GM12875 (cell line): ENCODE measurements at regions not wholly inside any gene's neighbourhood (a gene's known extent, or its start where the extent isn't known, plus 50 kb on each side); places are given as distances from the start of the nearest gene placed in this dataset.

Experiments used
- H3K4me3 ChIP-seq: one replicate; pipeline ENCODE4 v1.5.1; 2011; ENCODE audit warnings: low read depth, low read length, control low read depth
- TF ChIP-seq, protein P1 (sequence below): IDR thresholded peaks from 2 replicates; pipeline ENCODE4 v1.5.1; 2011; ENCODE audit warnings: low read depth, mild to moderate bottlenecking, control low read depth, inconsistent platforms, low read length, moderate library complexity, borderline replicate concordance; ENCODE audit not compliant: insufficient read depth

- TF ChIP-seq, protein P1, sequence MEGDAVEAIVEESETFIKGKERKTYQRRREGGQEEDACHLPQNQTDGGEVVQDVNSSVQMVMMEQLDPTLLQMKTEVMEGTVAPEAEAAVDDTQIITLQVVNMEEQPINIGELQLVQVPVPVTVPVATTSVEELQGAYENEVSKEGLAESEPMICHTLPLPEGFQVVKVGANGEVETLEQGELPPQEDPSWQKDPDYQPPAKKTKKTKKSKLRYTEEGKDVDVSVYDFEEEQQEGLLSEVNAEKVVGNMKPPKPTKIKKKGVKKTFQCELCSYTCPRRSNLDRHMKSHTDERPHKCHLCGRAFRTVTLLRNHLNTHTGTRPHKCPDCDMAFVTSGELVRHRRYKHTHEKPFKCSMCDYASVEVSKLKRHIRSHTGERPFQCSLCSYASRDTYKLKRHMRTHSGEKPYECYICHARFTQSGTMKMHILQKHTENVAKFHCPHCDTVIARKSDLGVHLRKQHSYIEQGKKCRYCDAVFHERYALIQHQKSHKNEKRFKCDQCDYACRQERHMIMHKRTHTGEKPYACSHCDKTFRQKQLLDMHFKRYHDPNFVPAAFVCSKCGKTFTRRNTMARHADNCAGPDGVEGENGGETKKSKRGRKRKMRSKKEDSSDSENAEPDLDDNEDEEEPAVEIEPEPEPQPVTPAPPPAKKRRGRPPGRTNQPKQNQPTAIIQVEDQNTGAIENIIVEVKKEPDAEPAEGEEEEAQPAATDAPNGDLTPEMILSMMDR = no peak
Measured at GRCh38 chr5:72733810-72734209, 82.7 kb upstream of the TNPO1 start.

GRCh38 chr5:72723581-72723980 is 92.9 kb upstream of the TNPO1 start:
- no peak overlapping the region for H3K4me3 ChIP-seq
- TF ChIP-seq, protein P1 = no peak

More at GRCh38 chr5:72733810-72734209, 82.7 kb upstream of the TNPO1 start:
- H3K4me3 ChIP-seq = no peak overlapping the region

- no peak overlapping the region for H3K4me3 ChIP-seq
- TF ChIP-seq, protein P1 = no peak
Measured at GRCh38 chr5:72722792-72723452, 93.5 kb upstream of the TNPO1 start.

DNA sequence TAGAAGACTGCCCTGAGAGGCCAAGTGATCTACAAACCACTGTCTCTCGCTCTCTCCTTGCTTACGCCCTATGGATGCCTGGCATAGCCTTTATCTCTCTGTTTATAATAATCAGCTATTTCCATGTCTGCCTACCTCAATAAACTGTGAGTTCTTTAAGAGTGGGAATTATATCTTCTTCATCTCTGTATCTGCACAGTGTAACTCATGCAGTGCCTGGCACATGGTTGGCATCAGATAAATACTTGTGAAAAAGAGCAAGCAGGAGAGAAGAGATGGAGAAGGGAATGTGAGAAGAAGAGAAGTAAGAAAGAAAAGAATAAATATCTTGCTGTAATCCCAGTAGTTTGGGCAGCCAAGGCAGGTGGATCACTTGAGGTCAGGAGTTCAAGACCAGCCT is 94.6 kb upstream of the TNPO1 start:
- H3K4me3 ChIP-seq = no peak overlapping the region
- TF ChIP-seq, protein P1 = no peak

GRCh38 chr5:72720205-72720604 is 96.3 kb upstream of the TNPO1 start:
- TF ChIP-seq, protein P1 = no peak
- no peak overlapping the region for H3K4me3 ChIP-seq

- TF ChIP-seq, protein P1 = no peak
- H3K4me3 ChIP-seq = no peak overlapping the region
Measured at GRCh38 chr5:72711351-72711750, 105.1 kb upstream of the TNPO1 start.

GRCh38 chr5:72709341-72709740 is 107.1 kb upstream of the TNPO1 start:
- H3K4me3 ChIP-seq = no peak overlapping the region
- TF ChIP-seq, protein P1 = no peak
